Trophoblast cell (in vitro differentiated cells and primary cell): ENCODE measurements at regions not wholly inside any gene's neighbourhood (a gene's known extent, or its start where the extent isn't known, plus 50 kb on each side); places are given as distances from the start of the nearest gene placed in this dataset.

Experiments used
- DNase-seq, 2 donors: peaks; one replicate each; pipeline ENCODE4 v3.0.0-alpha.2; 2016
- H2AFZ ChIP-seq: 2 replicates; pipeline ENCODE4 v1.6.1; 2013; ENCODE audit warnings: low read length, moderate library complexity, mild to moderate bottlenecking; ENCODE audit not compliant: insufficient read depth, poor library complexity
- H2AK5ac ChIP-seq: 2 replicates; pipeline ENCODE4 v1.6.1; 2013; ENCODE audit warnings: mild to moderate bottlenecking, low read length
- H2BK120ac ChIP-seq: 2 replicates; pipeline ENCODE4 v1.6.1; 2013; ENCODE audit warnings: low read length, mild to moderate bottlenecking, moderate library complexity; ENCODE audit not compliant: insufficient read depth, poor library complexity
- H2BK12ac ChIP-seq: 2 replicates; pipeline ENCODE4 v1.6.1; 2013; ENCODE audit warnings: mild to moderate bottlenecking, low read length, moderate library complexity
- H2BK5ac ChIP-seq: 2 replicates; pipeline ENCODE4 v1.6.1; 2013; ENCODE audit warnings: low read length, low read depth, moderate library complexity, mild to moderate bottlenecking; ENCODE audit not compliant: poor library complexity
- H3K14ac ChIP-seq: 2 replicates; pipeline ENCODE4 v1.6.1; 2013; ENCODE audit warnings: mild to moderate bottlenecking, low read length
- H3K18ac ChIP-seq: 2 replicates; pipeline ENCODE4 v1.6.1; 2013; ENCODE audit warnings: mild to moderate bottlenecking, low read length
- H3K23ac ChIP-seq: 2 replicates; pipeline ENCODE4 v1.6.1; 2013; ENCODE audit warnings: low read length
- H3K27ac ChIP-seq: 2 replicates; pipeline ENCODE4 v1.5.1; 2013; ENCODE audit warnings: low read depth, mild to moderate bottlenecking, inconsistent platforms, low read length, moderate library complexity
- H3K27me3 ChIP-seq: 2 replicates; pipeline ENCODE4 v1.6.1; 2013; ENCODE audit warnings: inconsistent platforms, mild to moderate bottlenecking, low read length, moderate library complexity; ENCODE audit not compliant: insufficient read depth
- H3K36me3 ChIP-seq, 2 experiments: 1 replicate in 1 of 2; 2 replicates in 1 of 2; pipeline ENCODE4 v1.6.1; 2013; ENCODE audit warnings: low read length in 2 of 2, mild to moderate bottlenecking in 2 of 2, moderate library complexity in 1 of 2; ENCODE audit not compliant: insufficient read depth in 2 of 2, control insufficient read depth in 1 of 2
- H3K4ac ChIP-seq: 2 replicates; pipeline ENCODE4 v1.6.1; 2013; ENCODE audit warnings: low read depth, mild to moderate bottlenecking, low read length, moderate library complexity
- H3K4me1 ChIP-seq, 2 experiments: 1 replicate in 1 of 2; 2 replicates in 1 of 2; pipeline ENCODE4 v1.6.1; 2013; ENCODE audit warnings: low read length in 2 of 2, mild to moderate bottlenecking in 2 of 2, moderate library complexity in 1 of 2; ENCODE audit not compliant: insufficient read depth in 2 of 2, control insufficient read depth in 1 of 2
- H3K4me2 ChIP-seq: 2 replicates; pipeline ENCODE4 v1.6.1; 2013; ENCODE audit warnings: inconsistent platforms, mild to moderate bottlenecking, low read length, moderate library complexity
- H3K4me3 ChIP-seq: 2 replicates; pipeline ENCODE4 v1.5.1; 2013; ENCODE audit warnings: mild to moderate bottlenecking, low read depth, low read length, inconsistent platforms
- H3K79me1 ChIP-seq: one replicate; pipeline ENCODE4 v1.6.1; 2013; ENCODE audit warnings: low read length
- H3K79me2 ChIP-seq: 2 replicates; pipeline ENCODE4 v1.6.1; 2013; ENCODE audit warnings: low read length, mild to moderate bottlenecking; ENCODE audit not compliant: control insufficient read depth, insufficient read depth, poor library complexity
- H3K9ac ChIP-seq: 2 replicates; pipeline ENCODE4 v1.6.1; 2013; ENCODE audit warnings: mild to moderate bottlenecking, low read length
- H3K9me3 ChIP-seq: 2 replicates; pipeline ENCODE4 v1.6.1; 2013; ENCODE audit warnings: low read depth, mild to moderate bottlenecking, control low read depth, inconsistent platforms, low read length; ENCODE audit not compliant: insufficient read depth
- H4K12ac ChIP-seq: 2 replicates; pipeline ENCODE4 v1.6.1; 2013; ENCODE audit warnings: low read depth, mild to moderate bottlenecking, low read length, moderate library complexity
- H4K8ac ChIP-seq: 2 replicates; pipeline ENCODE4 v1.6.1; 2013; ENCODE audit warnings: low read depth, mild to moderate bottlenecking, low read length, moderate library complexity
- H4K91ac ChIP-seq: one replicate; pipeline ENCODE4 v1.6.1; 2013; ENCODE audit warnings: low read depth, mild to moderate bottlenecking, low read length, moderate library complexity
- WGBS: extraction: QIAGEN DNeasy Blood & Tissue Kit; methylation state at CpG from one replicate; pipeline ENCODE4 v1.1.7; 2013; ENCODE audit warnings: missing lambda C conversion rate; ENCODE audit not compliant: insufficient read length, insufficient coverage; ENCODE audit errors: extremely low coverage; 5-methylcytosine and 5-hydroxymethylcytosine counted together

- H3K4me2 ChIP-seq: no peak overlapping the region
- H3K27me3 ChIP-seq: no peaks in the 10 kb centered on the region
- no peaks in the 10 kb centered on the region for H3K4me1 ChIP-seq
- no peak overlapping the region for H2BK120ac ChIP-seq
- no peak overlapping the region for H3K4ac ChIP-seq
- no peaks in the 10 kb centered on the region for H3K79me2 ChIP-seq
- H4K12ac ChIP-seq: no peak overlapping the region
- no peak overlapping the region for H2AK5ac ChIP-seq
- no peaks in the 10 kb centered on the region for H3K9me3 ChIP-seq
- no peak overlapping the region for H3K18ac ChIP-seq
- no peak overlapping the region for H4K8ac ChIP-seq
- no peak overlapping the region for H3K9ac ChIP-seq
- H2AFZ ChIP-seq: no peak overlapping the region
- H4K91ac ChIP-seq: no peak overlapping the region
- H3K79me1 ChIP-seq: no peaks in the 10 kb centered on the region
- H3K27ac ChIP-seq: no peak overlapping the region
- no peaks in the 10 kb centered on the region for H3K36me3 ChIP-seq
- no peak overlapping the region for H3K4me3 ChIP-seq
- no peak overlapping the region for H2BK12ac ChIP-seq
- no peak overlapping the region for H3K14ac ChIP-seq
- no peak for DNase-seq
- no peak overlapping the region for H3K23ac ChIP-seq
- no CpG with 5 or more reads among the region's 6 CpGs for WGBS
- no peak overlapping the region for H2BK5ac ChIP-seq
These were observed 1148.4 kb downstream of the EFNA5 start for GRCh38 chr5:106522296-106522695.

- Histone ChIP-seq H2AFZ (no peak overlapping the region), H3K4ac (no peak overlapping the region), H3K14ac (no peak overlapping the region), H3K23ac (no peak overlapping the region), H4K12ac (no peak overlapping the region), H4K8ac (no peak overlapping the region), H2AK5ac (no peak overlapping the region), H2BK120ac (no peak overlapping the region), H3K36me3 (no peaks in the 10 kb centered on the region), H2BK12ac (no peak overlapping the region), H3K9me3 (no peaks in the 10 kb centered on the region), H3K9ac (no peak overlapping the region), H3K18ac (no peak overlapping the region), H4K91ac (no peak overlapping the region), H3K27me3 (no peaks in the 10 kb centered on the region), H3K79me1 (no peaks in the 10 kb centered on the region), H3K4me2 (no peak overlapping the region), H3K4me3 (no peak overlapping the region), H3K27ac (no peak overlapping the region), H2BK5ac (no peak overlapping the region), H3K4me1 (no peaks in the 10 kb centered on the region), H3K79me2 (no peaks in the 10 kb centered on the region)
- no CpG with 5 or more reads among the region's 2 CpGs for WGBS
- no peak for DNase-seq
These were observed 1149.0 kb downstream of the EFNA5 start for GRCh38 chr5:106521701-106522100.

GRCh38 chr5:106510321-106510720, 1160.4 kb downstream of the EFNA5 start:
- Histone ChIP-seq H3K27me3 (no peaks in the 10 kb centered on the region), H3K9me3 (peaks cover 2% of the 10 kb centered on the region)

GRCh38 chr5:106508894-106509293, 1161.8 kb downstream of the EFNA5 start:
- H2BK5ac ChIP-seq: no peak overlapping the region
- no peak overlapping the region for H3K4me2 ChIP-seq
- no peak overlapping the region for H3K4ac ChIP-seq

More at GRCh38 chr5:106510321-106510720, 1160.4 kb downstream of the EFNA5 start:
- no peaks in the 10 kb centered on the region for H3K79me2 ChIP-seq
- H2AK5ac ChIP-seq: no peak overlapping the region
- H2AFZ ChIP-seq: no peak overlapping the region
- H4K12ac ChIP-seq: no peak overlapping the region
- H3K14ac ChIP-seq: no peak overlapping the region
- no peak overlapping the region for H4K91ac ChIP-seq
- no peak overlapping the region for H3K4ac ChIP-seq
- H3K18ac ChIP-seq: no peak overlapping the region
- H2BK5ac ChIP-seq: no peak overlapping the region
- no peaks in the 10 kb centered on the region for H3K79me1 ChIP-seq
- no peak overlapping the region for H3K4me3 ChIP-seq
- H3K27ac ChIP-seq: no peak overlapping the region
- no peaks in the 10 kb centered on the region for H3K36me3 ChIP-seq
- no peak overlapping the region for H2BK120ac ChIP-seq
- H3K4me1 ChIP-seq: no peaks in the 10 kb centered on the region
- H3K4me2 ChIP-seq: no peak overlapping the region
- H2BK12ac ChIP-seq: no peak overlapping the region
- H3K9ac ChIP-seq: no peak overlapping the region
- no peak for DNase-seq
- H3K23ac ChIP-seq: no peak overlapping the region
- H4K8ac ChIP-seq: no peak overlapping the region

More at GRCh38 chr5:106508894-106509293, 1161.8 kb downstream of the EFNA5 start:
- H2AFZ ChIP-seq: no peak overlapping the region
- H3K79me2 ChIP-seq: no peaks in the 10 kb centered on the region
- H3K27me3 ChIP-seq: no peaks in the 10 kb centered on the region
- no peak overlapping the region for H2AK5ac ChIP-seq
- no peak overlapping the region for H2BK12ac ChIP-seq
- H3K14ac ChIP-seq: no peak overlapping the region
- H3K4me1 ChIP-seq: no peaks in the 10 kb centered on the region
- no peak for DNase-seq
- no peak overlapping the region for H4K91ac ChIP-seq
- no peak overlapping the region for H3K4me3 ChIP-seq
- no peak overlapping the region for H4K12ac ChIP-seq
- H3K27ac ChIP-seq: no peak overlapping the region
- H3K9ac ChIP-seq: no peak overlapping the region
- no peak overlapping the region for H4K8ac ChIP-seq
- no peak overlapping the region for H2BK120ac ChIP-seq
- peaks cover 2% of the 10 kb centered on the region for H3K9me3 ChIP-seq
- no peaks in the 10 kb centered on the region for H3K79me1 ChIP-seq
- H3K18ac ChIP-seq: no peak overlapping the region
- no peaks in the 10 kb centered on the region for H3K36me3 ChIP-seq
- WGBS: no CpG with 5 or more reads among the region's 4 CpGs
- H3K23ac ChIP-seq: no peak overlapping the region
